ENCODE measurements at regions not wholly inside any gene's neighbourhood (a gene's known extent, or its start where the extent isn't known, plus 50 kb on each side); places are given as distances from the start of the nearest gene placed in this dataset.

DNA sequence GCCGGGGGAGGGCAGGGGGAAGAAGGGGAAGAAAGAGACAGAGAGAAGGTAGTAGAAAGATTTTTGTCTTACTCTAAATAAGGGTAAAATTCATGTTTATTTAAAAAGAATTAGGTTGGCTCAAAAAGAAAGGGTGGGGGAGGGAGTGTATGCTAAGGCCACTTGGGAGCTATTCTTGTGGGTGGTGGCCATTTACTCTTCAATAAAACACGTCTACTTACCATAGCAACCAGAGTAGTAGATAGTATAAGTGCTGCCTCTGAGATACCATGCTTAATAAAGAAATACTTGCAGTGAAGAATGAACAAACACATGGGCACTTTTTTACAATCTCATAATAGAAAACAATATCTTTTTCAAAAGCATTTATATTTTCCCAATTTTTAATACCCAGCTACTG, 538.1 kb upstream of the PTBP2 start:
- H3K14ac ChIP-seq (ENCODE audit: insufficient read length), result no peak overlapping the region
- DNase-seq (ENCODE audit: low read depth in 1 of 2, low spot score in 2 of 2) (no peak), FAIRE-seq (no peak)
- H3K23me2 ChIP-seq (ENCODE audit: low read depth, low read length), result no peaks in the 10 kb centered on the region
- H2BK12ac ChIP-seq (ENCODE audit: low read depth, low read length), result no peak overlapping the region
- H3K4me1 ChIP-seq (replicated peaks in 1 of 4; ENCODE audit: control insufficient read depth in 3 of 4, insufficient read depth in 4 of 4, low read length in 3 of 4), result peaks cover 0 to 26% (median 4%) of the 10 kb centered on the region in 4 experiments; a peak in 2 of 7 replicates
- no peaks in the 10 kb centered on the region for H3K36me3 ChIP-seq (ENCODE audit: control insufficient read depth in 2 of 4, insufficient read depth in 4 of 4, low read length in 3 of 4)
- no peaks in the 10 kb centered on the region for H3K79me2 ChIP-seq (ENCODE audit: control insufficient read depth in 1 of 2, insufficient read depth in 2 of 2, low read length in 2 of 2)
- H2BK15ac ChIP-seq (ENCODE audit: low read length), result no peak overlapping the region
- H3K56ac ChIP-seq (replicated peaks; ENCODE audit: insufficient read length, low read depth, low read length), result no peak overlapping the region
- no peak overlapping the region for H2BK20ac ChIP-seq (ENCODE audit: low read length)
- no peak overlapping the region for H3K4ac ChIP-seq (replicated peaks; ENCODE audit: insufficient read length, low read depth, low read length)
- H3K4me3 ChIP-seq (ENCODE audit: extremely low read depth in 1 of 4, insufficient read depth in 2 of 4, low read depth in 3 of 4, low read length in 4 of 4), result no peak overlapping the region
- no peak overlapping the region for H3K9ac ChIP-seq (replicated peaks in 1 of 4; ENCODE audit: extremely low read depth in 1 of 4, low read depth in 3 of 4, low read length in 3 of 4)
- no peaks in the 10 kb centered on the region for H3K27me3 ChIP-seq (replicated peaks in 1 of 4; ENCODE audit: control insufficient read depth in 3 of 4, extremely low read depth in 1 of 4, insufficient read depth in 3 of 4, low read length in 3 of 4)
- no peak overlapping the region for H2AFZ ChIP-seq (ENCODE audit: low read length)
- 75% methylated on average over 1 of the region's 2 CpGs; no CpG with 5 or more reads in 1 of the 2 experiments for WGBS, 2 experiments (ENCODE audit: extremely low coverage in 1 of 2, insufficient coverage in 1 of 2, insufficient read length in 1 of 2, insufficient replicate concordance in 2 of 2, low coverage in 1 of 2, low lambda C conversion rate in 2 of 2, missing lambda C conversion rate in 1 of 2)
- H2AK5ac ChIP-seq (ENCODE audit: low read depth, low read length), result no peak overlapping the region
- H3K18ac ChIP-seq (ENCODE audit: extremely low read depth, low read length), result no peak overlapping the region
- no peak overlapping the region for H3K23ac ChIP-seq (ENCODE audit: insufficient read length)
- H3K27ac ChIP-seq (ENCODE audit: low read depth, low read length), result no peak overlapping the region
- no peaks in the 10 kb centered on the region for H3K79me1 ChIP-seq (ENCODE audit: low read depth, low read length)
- no peak overlapping the region for H4K5ac ChIP-seq (ENCODE audit: insufficient read length, low read depth, low read length)
- H3K9me3 ChIP-seq (ENCODE audit: insufficient read depth in 2 of 2, low read depth in 1 of 2, low read length in 1 of 2), result no peaks in the 10 kb centered on the region
- no peak overlapping the region for H4K8ac ChIP-seq (ENCODE audit: extremely low read depth, insufficient read depth, low read length)
- H3K4me2 ChIP-seq (ENCODE audit: insufficient read depth in 1 of 2, low read depth in 2 of 2, low read length in 2 of 2), result peak overlapping the region; percentile 25 to 57; a peak in 2 of 4 replicates
- TF ChIP-seq YY1 (IDR thresholded peaks at IDR 0.05; ENCODE audit: low read depth, low read length) (no peak), BRCA1 (IDR thresholded peaks at IDR 0.05; ENCODE audit: low read depth, low read length) (no peak), HDAC6 (IDR thresholded peaks at IDR 0.05; ENCODE audit: low read depth, low read length) (no peak)
- TF ChIP-seq, protein P1, sequence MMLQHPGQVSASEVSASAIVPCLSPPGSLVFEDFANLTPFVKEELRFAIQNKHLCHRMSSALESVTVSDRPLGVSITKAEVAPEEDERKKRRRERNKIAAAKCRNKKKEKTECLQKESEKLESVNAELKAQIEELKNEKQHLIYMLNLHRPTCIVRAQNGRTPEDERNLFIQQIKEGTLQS (IDR thresholded peaks at IDR 0.05; ENCODE audit: insufficient read depth, low read depth, low read length), result no peak
- ChIA-PET CTCF (ENCODE audit: partially characterized antibody) (interaction anchor here (0.9 kb wide), 1 partner anchor 16 kb away, joined by 3 read pairs; no protein-coding TSS in a partner anchor), POLR2A (ENCODE audit: partially characterized antibody) (no interaction called here)
- H4K91ac ChIP-seq (replicated peaks; ENCODE audit: insufficient read length, low read length), result no peak overlapping the region
- no peak overlapping the region for H2BK5ac ChIP-seq (ENCODE audit: low read depth, low read length)
- H2BK120ac ChIP-seq (replicated peaks; ENCODE audit: low read depth, low read length), result no peak overlapping the region
- no peaks in the 10 kb centered on the region for H4K20me1 ChIP-seq (replicated peaks in 1 of 2; ENCODE audit: control insufficient read depth in 1 of 2, insufficient read depth in 2 of 2, low read length in 2 of 2)

Measured in H1 (cell line).